Lung (tissue), 11 donors: ENCODE measurements at regions not wholly inside any gene's neighbourhood (a gene's known extent, or its start where the extent isn't known, plus 50 kb on each side); places are given as distances from the start of the nearest gene placed in this dataset.

Experiments used
- ATAC-seq: fragments of 200-7000 bp; cut with Tn5 transposase; one replicate; pipeline ENCODE4 v1.9.1; 2020; ENCODE audit warnings: moderate number of reproducible peaks; ENCODE audit not compliant: insufficient read depth, low FRiP score
- DNase-seq, 3 donors: peaks; one replicate each; pipeline ENCODE4 v3.0.0-alpha.2; 2013 to 2017
- H3K27ac ChIP-seq, 2 donors: one replicate each; pipeline ENCODE4 v1.5.1; 2013; ENCODE audit warnings: mild to moderate bottlenecking in 2 of 2, moderate library complexity in 2 of 2, control low read depth in 1 of 2, inconsistent platforms in 1 of 2, low read depth in 1 of 2, low read length in 1 of 2
- H3K27me3 ChIP-seq, 3 donors: one replicate each; pipeline ENCODE4 v1.5.1; 2013; ENCODE audit warnings: low read length in 2 of 3; ENCODE audit not compliant: control insufficient read depth in 3 of 3, insufficient read depth in 3 of 3
- H3K36me3 ChIP-seq, 4 donors: one replicate each; pipeline ENCODE4 v1.5.1; 2013; ENCODE audit warnings: low read length in 4 of 4, mild to moderate bottlenecking in 1 of 4, moderate library complexity in 1 of 4; ENCODE audit not compliant: control insufficient read depth in 4 of 4, insufficient read depth in 4 of 4
- H3K4me1 ChIP-seq, 5 donors: one replicate each; pipeline ENCODE4 v1.5.1; 2013; ENCODE audit warnings: low read length in 5 of 5, mild to moderate bottlenecking in 2 of 5, moderate library complexity in 1 of 5; ENCODE audit not compliant: control insufficient read depth in 5 of 5, insufficient read depth in 5 of 5
- H3K4me3 ChIP-seq: one replicate; pipeline ENCODE4 v1.5.1; 2013; ENCODE audit warnings: mild to moderate bottlenecking, control low read depth, moderate library complexity
- H3K9ac ChIP-seq, 2 donors: one replicate each; pipeline ENCODE4 v1.5.1; 2013; ENCODE audit warnings: low read length in 2 of 2, control low read depth in 1 of 2; ENCODE audit not compliant: insufficient read depth in 1 of 2
- H3K9me3 ChIP-seq, 4 donors: one replicate each; pipeline ENCODE4 v1.5.1; 2013; ENCODE audit warnings: low read length in 3 of 4, mild to moderate bottlenecking in 1 of 4, moderate library complexity in 1 of 4; ENCODE audit not compliant: control insufficient read depth in 4 of 4, insufficient read depth in 3 of 4
- CTCF ChIP-seq: IDR thresholded peaks from 2 replicates; pipeline ENCODE4 v1.5.1; 2012; ENCODE audit warnings: mild to moderate bottlenecking; ENCODE audit errors: control extremely low read depth, extremely low read depth
- WGBS, 2 donors: extraction: QIAGEN DNeasy Blood & Tissue Kit; methylation state at CpG; one replicate each; pipeline ENCODE4 v1.1.7; 2013; 5-methylcytosine and 5-hydroxymethylcytosine counted together
- donor health status: control.
- donor health status: control.
- donor health status: Bipolar disorder and iron deficiency.
- donor health status: healthy.
- donor health status: DM: yes; HTN: yes; CAD: no.

GRCh38 chrX:39602195-39602594, 495.6 kb downstream of the BCOR start:
- Histone ChIP-seq H3K9me3 (peaks cover 0 to 14% (median 0%) of the 10 kb centered on the region in 4 donors), H3K27me3 (peaks cover 0 to 16% (median 4%) of the 10 kb centered on the region in 3 donors), H3K9ac (no peak overlapping the region), H3K4me3 (no peak overlapping the region), H3K36me3 (no peaks in the 10 kb centered on the region), H3K27ac (no peak overlapping the region), H3K4me1 (peaks cover 0 to 5% (median 0%) of the 10 kb centered on the region in 5 donors)
- WGBS, 2 donors, result 64 to 98% methylated on average over 4 of the region's 4 CpGs
- ATAC-seq (no peak), DNase-seq (no peak)
- no peak for TF ChIP-seq CTCF

- H3K4me3 ChIP-seq, result no peak overlapping the region
- peaks cover 0 to 18% (median 4%) of the 10 kb centered on the region in 3 donors for H3K27me3 ChIP-seq
- TF ChIP-seq CTCF, result no peak
- ATAC-seq, result no peak
- WGBS, 2 donors, result 57 to 61% methylated on average over 4 of the region's 4 CpGs
- peaks cover 0 to 11% (median 0%) of the 10 kb centered on the region in 4 donors for H3K9me3 ChIP-seq
- no peak overlapping the region for H3K9ac ChIP-seq
- peaks cover 0 to 5% (median 0%) of the 10 kb centered on the region in 5 donors for H3K4me1 ChIP-seq
- DNase-seq, result no peak
- H3K36me3 ChIP-seq, result no peaks in the 10 kb centered on the region
- H3K27ac ChIP-seq, result no peak overlapping the region
These were observed 494.5 kb downstream of the BCOR start for GRCh38 chrX:39603230-39603629.

- Histone ChIP-seq H3K27me3 (peaks cover 0 to 18% (median 4%) of the 10 kb centered on the region in 3 donors), H3K27ac (no peak overlapping the region), H3K9me3 (peaks cover 0 to 10% (median 0%) of the 10 kb centered on the region in 4 donors), H3K4me1 (peaks cover 0 to 5% (median 0%) of the 10 kb centered on the region in 5 donors), H3K4me3 (no peak overlapping the region), H3K9ac (no peak overlapping the region), H3K36me3 (no peaks in the 10 kb centered on the region)
- TF ChIP-seq CTCF, result no peak
- no peak for ATAC-seq
- WGBS, 2 donors, result 76 to 91% methylated on average over 3 of the region's 3 CpGs
- no peak for DNase-seq
These were observed 492.6 kb downstream of the BCOR start for GRCh38 chrX:39605183-39605582.

- WGBS, 2 donors, result 83 to 100% methylated on average over 2 of the region's 2 CpGs
- ATAC-seq (no peak), DNase-seq (no peak)
- peaks cover 0 to 21% (median 4%) of the 10 kb centered on the region in 3 donors for H3K27me3 ChIP-seq
- H3K9me3 ChIP-seq, result peaks cover 0 to 10% (median 0%) of the 10 kb centered on the region in 4 donors
- H3K4me1 ChIP-seq, result peaks cover 0 to 5% (median 0%) of the 10 kb centered on the region in 5 donors
- H3K9ac ChIP-seq, result no peak overlapping the region
- H3K27ac ChIP-seq, result no peak overlapping the region
- no peak overlapping the region for H3K4me3 ChIP-seq
- no peak for TF ChIP-seq CTCF
- no peaks in the 10 kb centered on the region for H3K36me3 ChIP-seq
These were observed 491.9 kb downstream of the BCOR start for GRCh38 chrX:39605866-39606265.
